Pons (tissue), 1 donor: ENCODE measurements at regions not wholly inside any gene's neighbourhood (a gene's known extent, or its start where the extent isn't known, plus 50 kb on each side); places are given as distances from the start of the nearest gene placed in this dataset.

Experiments used
- DNase-seq: peaks from one replicate; pipeline ENCODE4 v3.0.0-alpha.2; 2016; ENCODE audit warnings: low spot score

DNA sequence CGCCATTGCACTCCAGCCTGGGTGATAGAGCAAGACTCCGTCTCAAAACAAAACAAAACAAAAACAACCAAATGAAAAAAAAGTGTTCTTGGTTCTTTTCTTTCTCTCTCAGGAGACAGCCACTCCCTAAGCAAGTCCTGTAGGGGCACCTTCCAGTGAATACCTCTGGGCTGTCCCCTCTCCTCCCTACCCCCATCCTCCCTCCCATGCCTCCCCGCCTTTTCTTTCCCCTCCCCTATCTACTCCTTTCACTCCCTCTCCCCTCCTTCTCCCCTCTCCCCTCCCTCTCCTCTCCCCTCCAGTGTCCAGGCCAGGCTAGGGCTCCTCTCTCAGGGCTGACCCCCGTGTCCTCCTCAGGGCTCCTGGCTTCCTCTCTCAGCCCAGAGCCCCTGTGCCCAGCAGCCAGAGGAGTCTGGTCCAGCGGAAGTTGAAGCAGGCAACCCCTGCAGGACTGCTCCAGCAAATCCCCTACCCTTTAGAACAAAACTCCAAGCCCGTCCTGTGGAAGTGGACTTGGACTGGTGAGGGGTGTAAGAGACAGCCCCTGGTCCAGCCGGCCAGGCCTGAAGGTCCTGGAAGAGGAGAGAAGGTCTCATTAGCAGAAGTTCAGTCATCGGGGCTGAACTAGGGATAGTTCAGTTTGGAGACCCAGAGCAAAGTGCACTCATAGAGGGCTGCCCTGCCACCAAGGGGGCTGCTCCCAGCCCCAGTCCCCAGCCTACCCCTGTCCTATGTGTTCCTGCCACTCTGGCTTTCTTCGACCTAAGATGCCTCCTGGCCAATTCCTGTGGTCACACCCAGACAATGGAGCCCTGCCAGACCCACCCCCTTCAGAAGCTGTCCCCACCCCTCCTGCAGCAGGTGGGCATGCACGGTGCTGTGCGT lies 79.8 kb upstream of the IQSEC1 start:
- DNase-seq, result no peak

DNA sequence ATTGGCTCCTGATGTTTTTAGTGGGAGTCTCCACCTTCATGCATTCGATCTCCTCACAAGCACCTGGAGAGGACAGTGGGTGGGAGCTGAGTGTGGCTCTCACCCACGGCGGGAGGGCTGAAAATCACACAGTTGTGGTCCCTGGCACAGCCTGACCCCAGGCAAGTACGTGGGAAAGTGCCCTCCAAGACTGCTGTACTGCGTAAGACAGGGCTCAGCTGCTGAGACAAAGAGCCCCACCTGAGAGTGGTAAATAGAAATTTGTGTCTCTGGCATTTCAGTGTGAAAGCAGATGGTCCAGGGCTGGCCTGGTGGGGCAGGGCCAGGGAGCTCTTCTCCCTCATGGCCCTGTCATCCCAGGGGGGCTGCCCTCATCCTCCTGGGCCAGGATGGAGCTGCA lies 77.4 kb upstream of the IQSEC1 start:
- DNase-seq, result no peak

DNA sequence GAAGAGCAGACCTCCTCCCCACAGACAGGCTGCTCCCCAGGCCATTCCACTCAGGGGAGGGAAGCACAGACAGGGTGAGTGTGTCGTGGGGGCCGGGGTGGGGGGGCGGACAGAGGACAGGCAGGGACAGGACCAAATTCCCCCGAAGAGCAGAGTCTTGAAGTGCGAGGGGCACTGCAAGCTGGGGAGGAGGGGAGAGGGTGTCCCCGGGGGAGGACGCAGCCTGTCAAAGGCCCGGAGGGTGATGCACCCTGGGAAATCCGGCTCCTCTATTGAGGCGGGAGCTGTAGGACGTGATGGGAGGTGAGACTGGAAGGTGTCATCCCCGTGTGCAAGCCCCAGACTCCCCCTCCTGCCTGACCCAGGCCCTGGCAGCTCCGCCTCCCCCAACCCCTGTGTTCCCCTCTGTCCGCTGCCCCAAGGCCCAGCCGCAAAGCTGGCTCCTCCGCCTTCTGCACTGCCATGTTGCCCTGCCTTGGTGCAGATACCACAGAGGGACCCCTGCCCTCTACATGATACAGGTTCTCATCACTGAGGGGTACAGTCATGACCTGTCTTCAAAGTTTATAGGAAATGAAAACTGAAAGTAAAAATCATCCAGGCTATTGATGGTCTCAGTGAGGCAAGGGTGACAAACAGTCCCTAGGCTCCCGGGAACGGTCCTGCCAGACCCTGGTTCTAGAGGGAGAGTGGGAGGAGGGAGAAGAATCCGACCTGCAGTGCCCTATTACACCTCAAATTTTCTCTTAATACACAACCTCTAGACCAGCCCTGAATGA lies 76.3 kb upstream of the IQSEC1 start:
- no peak for DNase-seq

DNA sequence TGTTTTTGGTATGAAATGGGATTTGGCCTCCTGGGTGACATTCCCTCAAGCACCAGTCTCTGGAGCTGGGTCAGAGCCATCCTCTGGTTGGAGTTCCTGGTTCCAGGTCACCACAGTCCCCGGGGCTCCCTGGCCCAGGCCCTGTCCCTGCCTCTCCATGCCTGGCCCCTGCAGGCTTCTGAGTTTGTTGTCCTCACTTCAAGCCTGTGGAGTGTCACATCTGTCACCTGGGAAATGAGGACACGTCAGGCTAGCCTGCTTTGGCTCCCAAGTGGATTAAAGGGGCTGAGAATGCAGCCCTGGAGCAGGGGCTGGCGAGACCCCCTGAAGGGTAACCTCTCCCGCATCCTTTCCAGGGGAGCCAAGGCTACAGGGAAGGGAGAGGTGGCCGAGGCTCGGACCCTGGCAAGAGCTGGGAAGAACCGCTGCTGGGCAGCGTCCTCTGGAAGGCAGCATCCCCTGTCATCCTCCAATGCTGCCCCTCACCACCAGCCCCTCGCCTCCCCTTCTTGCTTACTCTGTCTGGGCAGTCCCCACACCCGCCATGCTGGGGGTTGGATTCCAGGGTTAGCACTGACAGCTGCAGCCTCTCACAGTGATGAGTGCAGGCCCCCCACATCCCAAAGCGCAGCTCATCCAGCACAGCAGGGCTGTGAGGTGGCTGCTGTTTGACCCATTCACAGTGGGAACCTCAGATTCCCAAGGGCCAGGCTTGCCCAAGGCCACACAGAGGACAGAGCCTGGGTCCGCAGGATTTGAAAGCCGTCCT lies 75.5 kb upstream of the IQSEC1 start:
- no peak for DNase-seq

DNA sequence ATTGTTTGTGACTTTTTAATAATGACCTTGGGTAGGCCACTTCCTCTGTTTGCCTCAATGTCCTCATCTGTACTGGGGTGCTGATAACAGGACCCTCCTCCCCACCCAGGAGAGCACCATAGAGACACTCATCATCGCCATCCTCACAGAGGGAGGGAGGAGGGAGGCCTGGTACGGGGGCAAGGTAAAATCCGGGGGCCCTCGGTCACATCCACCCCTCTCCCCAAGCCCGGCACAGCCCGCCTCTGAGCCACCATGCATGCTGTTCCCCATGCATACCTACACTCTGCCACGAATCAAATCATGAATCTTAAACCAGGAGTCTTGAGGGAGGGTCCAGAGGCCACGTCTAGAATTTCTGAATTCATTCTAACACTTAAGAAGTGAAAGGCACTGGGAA lies 74.9 kb upstream of the IQSEC1 start:
- DNase-seq, result no peak

DNA sequence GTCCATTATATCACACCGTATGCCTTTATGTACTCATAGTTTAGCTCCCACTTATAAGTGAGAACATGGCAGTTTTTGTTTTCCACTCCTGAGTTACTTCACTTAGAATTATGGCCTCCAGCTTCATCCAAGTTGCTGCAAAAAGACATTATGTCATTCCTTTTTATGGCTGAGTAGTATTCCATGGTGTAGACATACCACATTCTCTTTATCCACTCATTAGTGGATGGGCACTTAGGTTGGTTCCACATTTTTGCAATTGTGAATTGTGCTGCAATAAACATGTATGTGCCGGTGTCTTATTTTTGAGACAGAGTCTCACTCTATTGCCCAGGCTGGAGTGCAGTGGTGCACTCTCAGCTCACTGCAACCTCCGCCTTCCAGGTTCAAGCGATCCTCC lies 74.1 kb upstream of the IQSEC1 start:
- no peak for DNase-seq

DNA sequence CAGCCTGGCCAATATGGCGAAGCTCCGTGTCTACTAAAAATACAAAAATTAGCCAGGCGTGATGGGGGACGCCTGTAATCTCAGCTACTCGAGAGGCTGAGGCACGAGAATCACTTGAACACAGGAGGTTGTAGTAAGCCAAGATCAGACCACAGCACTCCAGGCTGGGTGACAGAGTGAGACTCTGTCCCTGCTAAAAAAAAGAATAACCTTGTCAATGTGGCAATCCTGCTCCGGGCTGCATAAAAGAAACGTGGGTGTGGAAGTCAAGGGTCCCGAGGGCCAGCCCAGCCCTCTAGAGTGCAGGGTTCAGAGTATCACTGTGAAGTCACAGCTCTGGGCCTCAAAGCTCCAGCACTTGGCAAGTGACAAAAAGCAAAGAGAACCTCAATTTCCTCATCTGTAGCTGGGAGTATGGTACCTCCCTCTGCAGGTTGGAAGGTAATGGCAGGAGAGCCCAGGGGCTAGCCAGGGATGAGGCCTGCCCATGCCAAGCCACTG lies 73.5 kb upstream of the IQSEC1 start:
- DNase-seq, result no peak

DNA sequence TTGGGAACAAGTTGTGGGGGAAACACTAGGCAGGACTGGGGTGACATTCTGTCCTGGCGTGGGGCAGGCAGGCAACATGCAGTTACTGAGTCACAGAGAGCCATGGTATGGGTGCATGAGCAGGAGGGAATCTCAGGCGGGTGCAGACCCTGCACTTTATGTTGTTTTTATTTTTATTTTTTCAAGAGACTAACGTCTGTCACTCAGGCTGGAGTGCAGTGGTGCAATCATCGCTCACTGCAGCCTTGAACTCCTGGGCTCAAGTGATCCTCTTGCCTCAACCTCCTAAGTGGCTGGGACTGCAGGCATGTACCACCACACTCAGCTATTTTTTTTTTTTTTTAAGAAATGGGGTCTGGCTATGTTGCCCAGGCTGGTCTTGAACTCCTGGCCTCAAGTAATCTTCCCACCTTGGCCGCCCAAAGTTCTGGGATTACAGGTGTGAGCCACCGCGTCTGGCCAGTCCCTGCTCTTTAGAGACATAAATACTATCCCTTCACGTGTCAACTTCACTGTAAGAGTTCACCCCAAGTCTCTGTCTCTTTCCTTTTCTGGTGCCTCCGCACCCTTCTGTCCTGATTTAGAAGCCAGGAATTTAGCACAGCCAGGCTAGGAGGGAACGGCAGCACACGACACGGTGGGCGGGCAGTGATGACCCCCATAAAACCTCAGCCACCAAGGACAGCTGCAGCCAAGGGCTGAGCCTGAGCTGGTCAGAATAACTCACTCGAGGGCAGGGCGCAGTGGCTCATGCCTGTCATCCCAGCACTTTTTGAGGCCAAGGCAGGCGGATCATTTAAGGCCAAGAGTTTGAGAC lies 72.8 kb upstream of the IQSEC1 start:
- no peak for DNase-seq

DNA sequence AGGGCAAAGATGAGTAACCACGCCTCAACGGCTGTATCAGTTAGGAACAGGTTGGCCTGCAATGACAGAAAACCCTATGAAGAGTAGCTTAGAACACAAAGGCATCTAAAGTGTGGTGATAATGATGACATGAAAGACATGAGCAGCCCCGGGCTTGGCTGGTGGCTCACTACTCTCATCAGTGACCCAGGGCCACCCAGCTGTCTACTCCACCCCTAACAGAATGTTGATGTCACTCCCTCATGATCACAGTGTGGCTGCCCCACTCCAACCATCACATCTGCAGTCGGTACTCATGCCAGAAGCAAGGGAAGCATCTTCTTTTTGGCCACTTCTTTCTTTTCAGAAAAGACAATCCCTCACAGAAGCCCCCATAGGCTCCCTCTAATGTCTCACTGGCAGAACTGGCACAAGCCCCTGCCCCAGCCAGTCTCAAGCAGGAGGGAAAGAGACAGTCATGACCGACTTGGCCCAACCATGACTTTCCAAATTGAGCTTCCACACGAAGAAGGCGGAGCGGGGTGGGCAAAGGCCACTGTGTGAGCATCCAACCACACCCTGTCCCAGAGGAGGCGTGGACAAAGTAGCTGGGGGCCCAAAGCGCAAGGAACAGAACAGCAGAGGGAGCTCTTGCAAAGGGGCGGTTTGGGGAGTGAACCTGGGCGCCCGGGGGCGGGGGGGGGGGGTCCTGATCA lies 72.0 kb upstream of the IQSEC1 start:
- DNase-seq, result no peak

DNA sequence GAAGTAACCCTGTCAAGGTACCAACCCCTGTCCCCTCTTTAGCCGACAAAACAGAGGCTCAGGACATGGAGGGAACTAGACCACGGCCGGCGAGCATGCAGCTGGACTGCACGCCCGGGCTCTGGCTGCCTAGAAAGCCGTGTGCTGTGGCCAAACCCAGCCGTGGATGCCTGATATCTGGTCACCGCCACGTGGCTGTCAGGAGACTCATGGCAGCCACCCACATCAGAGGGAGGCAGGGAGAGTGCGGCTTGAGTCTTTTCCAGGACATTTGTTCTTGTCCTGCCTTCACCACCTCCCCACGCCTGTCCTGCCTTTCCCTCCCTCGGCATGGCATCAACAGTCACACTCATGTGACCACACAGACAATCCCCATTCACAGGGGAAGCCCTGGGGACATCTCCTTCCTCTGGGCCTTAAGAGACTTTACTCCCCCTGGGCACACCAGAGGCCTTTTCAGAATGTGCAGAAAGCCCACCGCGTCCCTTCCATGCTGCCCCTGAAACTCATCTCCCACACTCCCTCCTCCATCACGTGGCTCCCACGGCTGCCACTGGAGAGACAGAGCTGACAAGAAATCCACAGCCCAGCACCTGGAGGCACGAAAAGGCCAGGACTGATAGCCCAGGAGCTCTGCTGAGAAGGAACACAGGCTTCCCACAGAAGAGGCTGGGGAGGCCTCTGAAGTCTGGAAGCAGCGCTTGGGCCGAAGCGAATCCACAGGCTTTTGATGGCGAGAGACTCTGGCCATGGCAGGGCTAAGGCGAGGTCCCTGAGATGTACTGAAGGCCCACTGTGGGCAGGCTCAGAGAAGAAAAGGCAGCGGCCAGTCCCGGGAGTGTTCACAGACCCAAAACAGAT lies 71.2 kb upstream of the IQSEC1 start:
- DNase-seq, result peak; percentile 58

DNA sequence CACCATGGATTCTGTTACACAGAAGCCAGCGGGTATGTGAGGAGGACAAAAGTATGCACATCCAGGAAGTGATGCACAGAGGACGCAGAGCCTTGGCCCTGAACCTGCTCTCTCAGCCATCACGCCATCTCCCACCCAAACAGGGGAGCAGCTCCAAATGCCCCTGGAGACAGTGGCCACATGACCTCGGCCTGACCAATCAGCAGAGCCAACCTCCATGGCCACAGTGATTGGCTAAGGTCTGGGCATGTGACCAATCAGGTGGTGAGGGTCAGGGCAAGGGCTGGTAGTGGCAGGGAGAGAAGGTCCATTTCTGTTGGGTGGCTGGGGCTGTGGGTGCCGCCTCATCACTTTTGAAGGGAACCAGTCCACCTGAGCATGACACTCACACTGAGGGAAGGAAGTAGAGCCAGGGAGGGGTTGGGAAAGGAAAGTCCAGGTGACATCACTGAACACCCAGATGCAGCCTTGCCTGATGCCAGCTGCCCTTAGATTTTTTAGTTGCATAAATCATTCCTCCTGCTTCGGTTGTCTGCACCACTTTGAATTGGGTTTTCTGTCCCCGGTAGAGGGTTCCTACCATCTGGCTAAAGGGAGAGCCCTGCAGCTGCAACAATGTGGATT lies 70.3 kb upstream of the IQSEC1 start:
- no peak for DNase-seq

DNA sequence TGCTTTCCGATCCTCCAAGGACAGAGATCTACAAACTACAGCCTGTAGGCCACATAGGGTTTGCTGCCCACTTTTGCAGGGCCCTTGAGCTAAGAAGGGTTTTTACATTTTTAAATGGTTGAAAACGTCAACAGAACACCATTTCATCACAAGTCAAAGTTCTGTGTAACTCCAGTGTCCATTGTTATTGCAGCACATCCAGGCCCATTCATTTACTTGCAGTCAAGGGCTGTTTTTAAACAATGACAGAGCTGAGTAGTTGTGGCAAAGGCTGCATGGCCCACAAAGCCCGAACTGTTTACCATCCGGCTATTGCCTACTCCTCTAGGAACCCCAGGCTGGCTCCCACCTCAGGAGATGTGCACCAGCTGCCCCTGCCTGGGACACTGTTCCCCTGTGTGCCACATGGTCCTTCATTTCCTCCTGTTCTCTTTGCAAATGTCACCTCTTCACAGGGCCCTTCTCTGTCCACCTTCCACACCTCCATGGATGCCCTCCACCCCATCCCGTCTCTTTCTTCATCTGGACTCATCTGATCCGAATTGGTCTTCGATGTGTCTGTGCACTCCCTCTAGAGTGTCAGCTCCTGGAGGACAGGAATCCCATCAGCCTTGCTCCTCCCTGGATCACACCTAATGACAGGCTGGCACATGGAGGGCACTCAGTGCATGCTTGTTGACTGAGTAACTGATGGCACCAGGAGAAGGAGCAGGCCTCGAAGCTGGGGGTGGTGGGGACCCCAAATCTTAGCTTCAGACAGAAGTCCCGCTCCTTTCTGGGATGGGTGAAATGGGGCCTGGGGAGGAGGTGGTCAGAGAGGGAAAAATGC lies 69.5 kb upstream of the IQSEC1 start:
- peak; percentile 65 for DNase-seq

DNA sequence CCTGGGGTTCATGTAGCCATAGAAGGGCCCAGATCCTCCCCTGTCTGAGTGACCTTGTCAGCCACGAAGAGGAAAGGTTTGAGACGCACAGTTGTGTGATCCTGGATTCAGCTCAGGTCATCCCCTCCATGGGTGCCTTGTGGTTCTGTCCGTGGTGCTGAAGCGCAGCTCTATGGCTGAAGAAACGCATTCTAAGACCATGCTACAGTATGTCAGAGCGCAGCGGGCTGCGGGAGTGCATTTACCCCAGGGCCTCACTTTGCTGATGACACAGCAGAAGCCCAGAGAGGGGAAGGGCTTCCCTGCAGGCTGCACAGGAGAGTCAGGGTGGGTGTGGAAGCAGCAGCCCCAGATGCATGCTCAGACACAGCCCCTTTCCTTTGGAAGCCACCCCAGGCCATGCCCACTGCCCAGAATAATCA lies 68.8 kb upstream of the IQSEC1 start:
- DNase-seq, result peak; percentile 28

DNA sequence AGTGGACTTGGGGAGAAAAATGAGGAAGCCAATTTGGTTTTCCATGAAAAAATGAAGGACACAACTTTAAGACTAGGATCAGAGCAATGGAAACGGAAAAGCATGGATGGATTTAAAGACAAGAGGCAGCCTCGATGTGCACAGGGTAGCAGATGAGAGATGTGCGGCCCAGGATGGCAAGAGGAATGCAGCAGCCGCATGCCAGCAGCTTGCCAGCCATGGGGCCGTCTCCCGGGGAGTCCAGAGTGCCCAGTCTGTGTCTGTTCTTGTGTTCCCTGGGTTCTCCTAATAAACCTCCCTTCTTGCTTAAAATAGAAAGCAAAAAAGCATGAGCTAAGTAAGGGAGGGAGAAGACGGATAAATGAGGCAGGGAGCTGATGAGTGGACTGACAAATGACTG lies 68.0 kb upstream of the IQSEC1 start:
- no peak for DNase-seq

DNA sequence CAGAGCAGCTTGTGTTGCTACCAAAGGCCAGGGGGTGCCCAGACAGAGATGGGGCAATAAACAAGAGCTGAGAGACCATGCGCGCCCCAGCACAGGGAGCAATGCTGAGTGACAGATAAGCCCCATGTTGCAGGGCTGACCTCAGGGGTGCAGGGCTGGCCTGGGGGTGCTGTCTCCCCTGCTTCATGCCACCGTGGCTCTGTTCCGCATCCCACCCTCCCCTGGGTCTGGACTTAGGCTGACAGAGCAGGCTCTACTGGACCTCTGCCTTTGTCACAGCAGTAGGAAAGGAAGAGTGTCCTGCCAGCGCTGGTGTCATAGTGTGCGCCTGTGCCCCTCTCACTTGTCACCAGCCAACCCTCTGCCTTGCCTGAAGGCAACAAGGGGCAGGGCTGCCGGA lies 67.4 kb upstream of the IQSEC1 start:
- no peak for DNase-seq

DNA sequence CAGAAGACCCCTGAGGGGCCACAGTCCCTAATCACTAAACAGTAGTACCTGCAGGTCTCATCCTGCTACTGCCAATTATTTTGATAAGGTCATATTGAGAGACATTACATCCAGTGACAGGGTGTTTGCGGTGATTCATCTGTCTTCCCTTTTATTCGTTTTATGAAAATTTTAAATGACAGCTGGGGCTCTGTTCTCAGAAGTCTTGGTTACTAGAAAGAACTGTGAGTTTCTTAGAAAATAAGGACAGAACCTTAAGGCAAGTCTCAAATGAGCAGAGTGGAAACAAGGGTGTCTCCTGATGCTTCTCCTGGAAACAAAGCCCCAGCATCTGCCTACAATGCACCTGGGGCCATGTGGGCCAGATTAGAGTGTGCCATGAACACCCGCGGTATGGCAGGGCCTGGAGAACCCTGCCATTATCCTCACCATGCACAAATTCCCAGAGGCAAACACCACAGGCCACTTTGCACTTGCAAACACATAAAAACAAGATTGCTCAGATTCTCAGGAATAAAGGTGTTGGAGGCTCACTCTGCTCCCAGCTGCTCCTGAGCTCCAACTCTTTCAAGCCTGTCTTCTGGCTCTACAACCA lies 66.3 kb upstream of the IQSEC1 start:
- DNase-seq, result no peak

DNA sequence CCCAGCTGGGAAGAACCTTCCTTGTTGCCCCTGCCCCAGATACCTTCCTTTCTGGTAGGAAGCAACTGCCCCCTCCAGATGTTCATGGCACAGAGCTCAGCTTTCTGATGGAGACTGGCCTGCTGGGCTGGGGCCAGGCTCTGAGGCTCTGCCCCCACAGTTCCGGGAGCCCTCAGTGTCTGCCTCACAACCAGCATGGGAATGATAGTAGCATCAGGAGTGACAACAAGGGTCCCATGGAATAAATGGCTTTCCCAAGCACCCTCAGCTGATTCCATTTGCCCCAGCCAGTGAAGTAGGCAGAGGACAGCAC lies 65.6 kb upstream of the IQSEC1 start:
- no peak for DNase-seq
